PFSK-1 (cell line): ENCODE measurements at regions not wholly inside any gene's neighbourhood (a gene's known extent, or its start where the extent isn't known, plus 50 kb on each side); places are given as distances from the start of the nearest gene placed in this dataset.

ENCODE experiments used
- FOXP2 ChIP-seq: optimal IDR thresholded peaks from 2 replicates; pipeline ENCODE3; 2011; ENCODE audit warnings: borderline replicate concordance, control low read depth, inconsistent platforms; ENCODE audit not compliant: insufficient read depth; ENCODE audit errors: extremely low read length, extremely low read depth
- POLR2AphosphoS5 ChIP-seq: IDR thresholded peaks from 2 replicates; pipeline ENCODE4 v1.6.1; 2012; ENCODE audit warnings: low read depth, mild to moderate bottlenecking, control low read depth, low read length, moderate library complexity
- SIN3A ChIP-seq: IDR thresholded peaks from 2 replicates; pipeline ENCODE4 v1.6.1; 2012; ENCODE audit warnings: mild to moderate bottlenecking, low read length, moderate library complexity, borderline replicate concordance; ENCODE audit not compliant: insufficient read depth
- TAF1 ChIP-seq: IDR thresholded peaks from 2 replicates; pipeline ENCODE4 v1.6.1; 2012; ENCODE audit warnings: low read length, control low read depth, borderline replicate concordance; ENCODE audit not compliant: insufficient read depth
- TF ChIP-seq, protein P1 (sequence below), 2 experiments: IDR thresholded peaks; 2 replicates each; pipeline versions ENCODE4 v1.6.1 to v1.8.0; 2011 to 2012; ENCODE audit warnings: low read depth in 2 of 2, low read length in 2 of 2, control low read depth in 1 of 2, inconsistent platforms in 1 of 2, mild to moderate bottlenecking in 1 of 2, moderate library complexity in 1 of 2; ENCODE audit not compliant: insufficient read depth in 1 of 2

DNA sequence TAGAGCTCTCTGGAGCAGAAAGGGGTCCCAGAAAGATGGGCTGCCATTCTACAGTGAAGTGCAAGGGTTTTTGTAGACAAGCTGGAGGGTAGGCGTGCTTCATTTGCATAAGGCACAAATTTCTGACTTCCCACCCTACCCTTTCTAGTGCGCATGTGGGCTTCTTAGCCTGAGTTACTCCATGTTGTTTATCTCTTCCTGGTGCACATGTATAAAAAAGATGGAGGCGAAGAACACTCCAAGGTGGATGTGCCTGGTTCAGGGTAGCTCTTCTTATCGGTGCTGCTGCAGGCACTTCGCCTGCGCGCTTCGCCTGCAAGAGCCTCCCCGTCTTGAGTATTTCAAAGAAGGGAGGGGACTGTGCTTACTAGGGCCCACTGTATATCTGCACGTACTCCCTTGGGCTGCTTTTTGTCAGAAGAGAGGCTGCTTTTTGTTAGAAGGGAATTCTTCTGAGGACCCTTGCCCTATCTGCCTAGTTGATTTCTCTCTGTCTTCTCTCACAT lies 1047.3 kb upstream of the CNTN5 start:
- TF ChIP-seq, protein P1, sequence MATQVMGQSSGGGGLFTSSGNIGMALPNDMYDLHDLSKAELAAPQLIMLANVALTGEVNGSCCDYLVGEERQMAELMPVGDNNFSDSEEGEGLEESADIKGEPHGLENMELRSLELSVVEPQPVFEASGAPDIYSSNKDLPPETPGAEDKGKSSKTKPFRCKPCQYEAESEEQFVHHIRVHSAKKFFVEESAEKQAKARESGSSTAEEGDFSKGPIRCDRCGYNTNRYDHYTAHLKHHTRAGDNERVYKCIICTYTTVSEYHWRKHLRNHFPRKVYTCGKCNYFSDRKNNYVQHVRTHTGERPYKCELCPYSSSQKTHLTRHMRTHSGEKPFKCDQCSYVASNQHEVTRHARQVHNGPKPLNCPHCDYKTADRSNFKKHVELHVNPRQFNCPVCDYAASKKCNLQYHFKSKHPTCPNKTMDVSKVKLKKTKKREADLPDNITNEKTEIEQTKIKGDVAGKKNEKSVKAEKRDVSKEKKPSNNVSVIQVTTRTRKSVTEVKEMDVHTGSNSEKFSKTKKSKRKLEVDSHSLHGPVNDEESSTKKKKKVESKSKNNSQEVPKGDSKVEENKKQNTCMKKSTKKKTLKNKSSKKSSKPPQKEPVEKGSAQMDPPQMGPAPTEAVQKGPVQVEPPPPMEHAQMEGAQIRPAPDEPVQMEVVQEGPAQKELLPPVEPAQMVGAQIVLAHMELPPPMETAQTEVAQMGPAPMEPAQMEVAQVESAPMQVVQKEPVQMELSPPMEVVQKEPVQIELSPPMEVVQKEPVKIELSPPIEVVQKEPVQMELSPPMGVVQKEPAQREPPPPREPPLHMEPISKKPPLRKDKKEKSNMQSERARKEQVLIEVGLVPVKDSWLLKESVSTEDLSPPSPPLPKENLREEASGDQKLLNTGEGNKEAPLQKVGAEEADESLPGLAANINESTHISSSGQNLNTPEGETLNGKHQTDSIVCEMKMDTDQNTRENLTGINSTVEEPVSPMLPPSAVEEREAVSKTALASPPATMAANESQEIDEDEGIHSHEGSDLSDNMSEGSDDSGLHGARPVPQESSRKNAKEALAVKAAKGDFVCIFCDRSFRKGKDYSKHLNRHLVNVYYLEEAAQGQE (IDR thresholded peaks at IDR 0.05; ENCODE audit: insufficient read depth in 1 of 2, low read depth in 2 of 2, low read length in 2 of 2), result no peak
- TF ChIP-seq POLR2AphosphoS5, result no peak
- no peak for TF ChIP-seq FOXP2
- no peak for TF ChIP-seq TAF1
- TF ChIP-seq SIN3A, result no peak
